Activated CD4-positive, alpha-beta T cell treated with anti-CD3 and anti-CD28 coated beads, Interleukin-2, Interleukin-6, amounts not matched to agents 100 ng/mL and 50 ng/mL, durations not matched to agents 16 hours and 8 hours (primary cell): ENCODE measurements at regions not wholly inside any gene's neighbourhood (a gene's known extent, or its start where the extent isn't known, plus 50 kb on each side); places are given as distances from the start of the nearest gene placed in this dataset.
"Not testable (repeated sequence)": the region's sequence is repeated elsewhere in the genome, so short reads cannot be mapped to it uniquely, and the experiment has no call there.

Source experiments
- DNase-seq: peaks from one replicate; pipeline ENCODE4 v3.0.0-alpha.2; 2020

DNA sequence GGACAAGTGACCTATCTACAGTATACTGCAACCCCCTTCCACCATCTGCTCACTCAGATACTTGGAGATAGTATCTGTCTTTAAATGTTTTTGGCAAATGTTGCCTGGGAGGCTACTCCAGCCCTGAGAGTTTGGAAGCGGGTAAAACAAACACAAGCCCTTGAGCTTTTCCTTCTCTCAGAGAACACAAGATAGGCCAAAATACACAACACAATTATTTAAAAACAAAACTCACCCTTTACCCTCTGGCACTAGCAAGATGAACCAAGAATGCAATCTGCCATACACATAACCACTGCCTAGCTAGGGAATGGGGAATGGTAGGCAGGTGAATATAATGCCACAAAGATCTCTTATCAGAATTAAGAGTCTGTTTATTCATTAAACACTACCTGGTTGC, 324.7 kb upstream of the FAM47C start:
- no peak for DNase-seq

DNA sequence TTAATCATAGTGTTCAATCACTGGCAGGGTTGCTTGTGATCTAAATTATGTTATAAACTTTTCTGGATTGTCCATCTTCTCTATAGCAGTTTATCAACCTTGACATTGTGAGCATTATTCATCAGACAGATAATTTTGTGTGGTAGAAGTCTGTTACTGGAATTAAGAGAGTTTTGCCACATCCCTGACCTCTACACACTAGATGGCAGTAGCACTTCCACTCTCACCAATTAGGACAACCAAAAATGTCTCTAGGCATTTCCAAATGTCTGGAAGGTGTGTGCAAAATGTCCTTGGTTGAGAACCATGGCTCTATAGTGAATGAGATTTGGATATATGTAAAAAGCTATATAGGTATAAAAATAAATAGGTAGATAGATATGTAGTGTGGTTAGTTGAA, 324.1 kb upstream of the FAM47C start:
- DNase-seq = no peak

DNA sequence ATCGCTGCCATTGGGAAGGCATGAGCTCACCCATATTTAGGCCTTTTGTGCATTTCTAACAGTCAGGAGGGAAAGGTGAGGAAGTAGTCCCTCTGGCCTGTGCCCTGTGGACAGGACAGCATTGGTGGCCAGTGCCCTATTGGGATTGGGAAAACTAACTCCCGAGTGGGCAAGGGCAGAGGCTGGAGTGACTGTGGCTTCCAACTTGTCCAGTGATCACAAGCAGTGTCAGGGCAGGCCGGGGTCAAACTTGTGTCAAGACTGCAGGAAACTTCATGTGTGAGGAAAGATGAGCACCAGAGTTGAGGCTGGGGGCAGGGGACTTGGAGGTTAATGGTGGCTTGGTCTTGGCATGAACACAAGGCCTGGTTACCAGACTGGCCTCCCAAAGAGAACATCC, 286.2 kb upstream of the FAM47C start:
- no peak for DNase-seq

DNA sequence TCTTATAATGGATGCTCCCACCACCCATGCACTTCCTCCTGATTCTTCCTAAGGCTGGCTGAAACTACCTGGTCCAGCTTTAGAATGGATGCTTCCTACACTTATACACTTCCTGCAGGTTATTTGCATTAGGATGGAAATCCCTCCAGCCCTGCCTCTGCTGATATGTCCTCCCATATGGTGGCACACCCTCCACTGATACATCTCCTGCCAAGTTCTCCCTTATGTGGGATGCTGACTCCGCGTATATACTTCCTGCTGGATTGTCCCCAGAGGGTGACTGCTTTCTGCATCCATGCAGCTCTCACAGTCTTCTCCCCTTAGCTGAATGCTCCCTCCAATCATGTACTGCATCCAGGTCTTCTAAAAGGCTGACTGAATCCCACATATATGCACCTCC, 254.6 kb upstream of the FAM47C start:
- DNase-seq = no peak

DNA sequence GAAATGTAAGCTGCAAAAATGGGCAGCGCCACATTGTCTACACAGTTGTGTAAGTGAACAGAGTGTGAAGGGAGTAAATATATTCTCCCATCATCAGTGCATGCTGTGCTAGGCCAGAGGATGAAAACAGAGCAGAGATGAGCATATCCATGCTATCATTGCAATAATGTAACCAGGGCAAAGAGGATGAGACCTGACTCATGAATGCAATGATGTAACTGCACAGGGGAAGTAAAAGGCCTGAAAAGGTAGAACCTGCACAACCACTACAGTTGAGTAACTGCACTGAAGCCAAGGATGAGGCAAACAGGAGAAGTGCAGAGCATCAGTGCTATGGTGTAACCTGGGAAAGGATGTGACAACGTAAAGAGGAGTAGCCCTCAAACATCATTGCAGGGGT, 220.4 kb upstream of the FAM47C start:
- no peak for DNase-seq

DNA sequence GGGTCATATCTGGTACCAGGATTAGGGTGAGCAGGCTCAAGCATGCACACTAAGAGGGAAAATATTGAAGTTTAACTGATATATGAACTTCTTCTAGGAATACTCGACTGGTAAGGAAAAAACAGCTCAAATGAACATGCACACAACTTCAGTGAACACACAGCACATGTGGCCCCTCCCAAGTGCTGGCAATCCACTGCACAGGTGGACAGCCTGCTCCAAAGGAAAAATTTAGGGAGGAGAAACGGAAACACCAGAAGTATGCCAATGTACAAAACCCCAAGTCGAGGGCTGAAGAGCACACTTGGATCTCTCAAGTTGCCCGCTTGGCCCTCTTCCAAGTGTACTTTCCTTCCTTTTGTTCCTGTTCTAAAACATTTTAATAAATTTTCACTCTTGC, 205.0 kb upstream of the FAM47C start:
- DNase-seq = no peak

DNA sequence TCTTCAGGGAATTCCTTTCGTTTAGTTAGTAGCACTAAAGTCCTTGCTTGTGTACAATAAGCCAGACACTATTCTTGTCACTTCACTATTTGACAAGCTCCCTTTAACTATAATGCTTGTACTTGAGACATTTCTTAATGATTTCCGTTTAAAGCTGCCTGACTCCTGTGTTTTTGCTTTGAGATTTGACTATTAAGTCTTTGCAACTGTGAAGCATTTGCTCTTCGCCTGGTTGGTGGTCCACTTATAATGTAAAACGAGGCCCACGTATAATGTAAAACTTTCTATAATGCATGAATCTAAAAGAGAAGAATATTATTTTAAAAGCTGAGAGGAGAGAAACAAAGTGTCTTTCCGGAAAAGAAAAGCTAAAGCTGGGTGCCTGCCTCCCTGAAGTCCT, 204.1 kb upstream of the FAM47C start:
- no peak for DNase-seq

DNA sequence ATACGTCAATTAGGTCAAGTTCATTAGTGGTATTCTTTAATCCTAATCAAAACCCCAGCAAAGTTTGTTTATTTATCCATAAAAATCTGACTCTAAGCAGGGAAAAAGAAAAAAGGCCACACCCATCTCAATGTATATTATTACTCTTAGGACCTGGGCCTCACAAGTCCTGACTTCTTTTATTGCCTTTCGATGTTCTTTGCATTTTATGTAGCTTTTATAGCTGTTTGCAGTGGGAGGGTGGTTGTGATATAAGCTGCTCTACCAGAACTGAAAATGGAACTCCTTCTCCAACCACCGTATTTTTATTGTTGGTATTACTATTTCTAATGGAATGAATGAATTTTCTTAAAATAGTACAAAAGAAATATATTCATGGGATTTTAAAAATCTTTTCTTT, 163.3 kb upstream of the FAM47C start:
- no peak for DNase-seq

DNA sequence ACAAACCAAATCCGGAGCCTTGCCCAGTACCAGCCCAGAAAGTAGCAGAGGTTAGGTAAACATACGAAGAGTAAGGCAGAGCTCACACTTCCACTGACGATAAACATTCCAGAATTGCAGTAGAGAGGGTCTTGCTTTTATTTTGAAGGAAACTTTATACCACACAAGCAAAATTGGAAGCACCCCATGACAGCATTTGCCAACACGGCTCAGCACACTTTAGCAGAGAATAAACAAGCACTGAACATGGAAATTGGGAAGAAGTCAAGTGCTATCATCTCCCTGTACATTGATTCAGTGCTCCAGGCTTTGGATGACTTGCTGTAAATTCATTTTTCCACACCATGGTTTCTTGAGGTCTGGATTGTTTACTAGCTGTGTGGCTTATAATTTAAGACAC, 160.7 kb upstream of the FAM47C start:
- no peak for DNase-seq

DNA sequence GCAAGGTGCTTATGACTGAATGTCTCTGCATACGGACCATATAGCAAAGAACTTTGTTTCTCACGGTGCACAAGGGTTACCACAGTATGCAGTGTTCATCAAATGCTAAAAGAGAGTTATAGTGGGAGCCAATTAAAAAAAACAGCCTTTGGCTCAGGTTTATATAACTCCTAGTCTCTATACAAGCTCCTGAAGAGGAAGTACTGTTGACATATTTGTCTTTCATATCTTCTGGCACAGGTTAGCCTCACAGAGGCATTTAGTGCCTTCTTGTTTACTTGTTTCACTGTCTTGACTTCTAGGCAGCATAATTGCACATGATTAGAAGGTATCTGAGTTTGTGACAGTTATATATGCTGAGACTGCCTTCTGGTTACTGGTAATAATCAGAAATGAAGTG, 158.8 kb upstream of the FAM47C start:
- DNase-seq = no peak

DNA sequence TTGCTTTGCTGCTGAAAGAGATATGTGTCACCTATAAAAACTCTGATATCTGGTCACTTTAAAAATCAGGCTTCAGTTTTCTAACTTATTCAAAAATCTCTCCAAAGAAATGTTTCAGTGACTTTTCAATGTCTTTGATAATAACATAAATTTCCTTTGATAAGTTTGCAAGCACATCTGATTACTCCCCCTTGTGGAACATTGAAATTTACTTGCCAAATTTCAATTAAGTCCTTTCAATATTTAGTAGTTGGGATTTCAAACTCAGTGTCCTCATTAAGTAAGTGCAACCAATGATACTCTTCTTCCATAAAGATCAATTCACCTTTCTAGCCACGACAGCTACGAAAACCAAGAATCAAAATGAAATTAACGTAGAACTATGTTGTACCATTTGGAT, 151.3 kb upstream of the FAM47C start:
- DNase-seq = no peak

DNA sequence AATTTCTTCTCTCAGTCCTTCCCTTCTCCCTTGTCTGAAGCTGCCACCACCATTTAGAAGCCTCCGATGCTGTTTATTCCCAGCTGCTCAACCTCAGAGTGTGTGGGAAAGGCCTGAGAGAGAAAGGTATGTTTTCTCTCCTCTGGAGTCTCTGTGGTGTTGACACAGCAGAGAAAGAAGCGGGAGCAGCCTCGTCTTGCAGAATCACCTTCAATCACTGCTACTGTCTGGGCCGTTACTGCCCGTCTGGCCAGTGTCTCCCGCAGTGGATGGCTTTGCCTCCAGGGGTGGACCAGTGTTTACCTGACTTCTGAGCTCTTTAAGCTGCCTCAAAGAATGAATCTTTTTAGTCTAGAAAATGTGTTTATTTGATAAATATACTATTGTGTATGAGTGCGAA, 148.9 kb upstream of the FAM47C start:
- DNase-seq = no peak

DNA sequence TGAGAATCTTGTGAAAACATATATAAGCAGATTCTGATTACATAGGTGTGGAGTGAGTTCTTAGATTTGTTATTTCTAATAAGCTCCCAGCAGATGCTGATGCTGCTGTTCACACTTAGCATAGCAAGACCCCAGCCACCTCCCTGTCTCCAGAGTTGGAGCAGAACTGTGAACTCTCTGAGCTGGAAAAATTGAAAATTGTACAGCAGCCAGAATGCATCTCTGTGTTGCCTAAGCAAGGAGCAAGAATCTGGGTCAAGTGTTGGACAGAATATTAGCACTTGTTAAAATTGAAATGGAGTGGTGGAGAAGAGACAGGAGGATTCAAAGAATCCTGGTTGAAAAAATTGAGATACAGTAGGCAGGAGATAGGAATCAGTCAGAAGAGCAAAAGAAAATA, 146.6 kb upstream of the FAM47C start:
- no peak for DNase-seq

DNA sequence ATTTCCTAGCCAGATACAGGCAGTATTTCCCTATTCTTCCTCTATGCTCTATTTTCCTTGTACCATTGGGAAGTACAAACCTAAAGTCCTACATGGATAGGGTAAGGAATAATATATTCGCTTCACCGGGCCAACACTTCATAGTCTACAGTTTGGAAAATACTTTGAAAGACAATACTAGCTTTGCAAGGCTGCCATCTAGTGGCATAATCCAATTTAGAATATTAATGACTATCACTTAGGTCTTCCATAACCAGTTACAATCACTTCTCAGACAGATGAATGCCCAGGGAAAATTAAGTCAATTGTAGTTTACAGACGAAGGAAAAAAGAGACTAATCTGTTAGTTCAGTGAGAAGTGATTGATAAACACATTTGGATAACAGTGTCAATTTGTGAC, 141.0 kb upstream of the FAM47C start:
- DNase-seq = peak; percentile 36

DNA sequence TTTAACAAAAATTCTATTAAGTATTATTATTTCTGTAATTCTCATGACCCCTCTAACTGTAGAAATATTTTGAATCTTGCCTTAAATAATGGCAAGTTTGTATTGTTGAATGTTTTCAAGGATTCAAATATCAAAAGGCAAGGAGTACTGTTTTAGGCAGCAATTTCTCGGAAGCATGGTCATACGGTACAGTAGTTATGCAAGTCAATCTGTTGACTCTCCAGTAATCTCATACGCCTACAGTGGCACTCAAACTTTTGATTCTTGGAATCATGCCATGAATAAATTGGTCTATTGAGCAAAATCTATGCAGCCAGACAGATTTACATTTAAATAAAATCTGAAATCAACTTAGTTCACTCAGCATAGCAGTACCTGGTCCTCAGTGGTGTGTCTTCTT, 139.6 kb upstream of the FAM47C start:
- no peak for DNase-seq

DNA sequence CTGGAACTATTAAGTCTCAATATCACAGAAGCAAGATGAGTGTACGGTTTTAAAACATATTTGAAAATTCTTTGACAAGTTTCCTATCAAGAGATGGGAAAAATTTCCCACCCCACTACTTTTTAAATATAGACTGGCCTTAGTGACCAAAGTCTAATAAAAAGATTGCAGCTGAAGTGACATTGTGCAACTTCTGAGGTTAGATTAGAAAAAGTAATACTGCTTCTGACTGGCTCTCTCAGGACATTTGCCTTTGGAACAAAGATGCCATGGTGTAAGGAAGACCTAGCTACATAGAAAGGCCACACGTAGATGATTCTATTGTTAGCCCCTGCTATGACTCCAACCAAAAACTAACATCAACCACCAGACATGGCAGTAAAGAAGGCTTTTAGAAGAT, 138.7 kb upstream of the FAM47C start:
- no peak for DNase-seq

DNA sequence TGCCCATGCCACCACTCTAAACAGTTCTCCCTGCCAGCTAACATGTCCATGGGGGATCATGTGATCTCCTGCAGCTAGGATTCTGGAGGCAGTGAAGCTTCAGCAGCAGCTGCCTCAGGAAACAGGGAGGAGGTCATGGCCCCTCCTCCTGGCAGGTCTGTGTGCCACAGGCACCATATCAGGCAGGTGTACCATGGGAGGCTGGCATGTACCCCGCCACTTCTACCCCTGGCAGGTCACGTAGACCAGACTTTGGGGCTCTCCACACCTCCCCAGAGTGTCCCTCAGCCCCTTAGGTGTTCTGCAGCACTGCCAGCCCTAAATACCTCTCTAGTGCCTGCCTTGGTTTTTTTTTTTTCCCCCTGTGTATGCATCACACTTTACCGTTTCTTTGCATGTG, 110.5 kb upstream of the FAM47C start:
- DNase-seq = no peak

DNA sequence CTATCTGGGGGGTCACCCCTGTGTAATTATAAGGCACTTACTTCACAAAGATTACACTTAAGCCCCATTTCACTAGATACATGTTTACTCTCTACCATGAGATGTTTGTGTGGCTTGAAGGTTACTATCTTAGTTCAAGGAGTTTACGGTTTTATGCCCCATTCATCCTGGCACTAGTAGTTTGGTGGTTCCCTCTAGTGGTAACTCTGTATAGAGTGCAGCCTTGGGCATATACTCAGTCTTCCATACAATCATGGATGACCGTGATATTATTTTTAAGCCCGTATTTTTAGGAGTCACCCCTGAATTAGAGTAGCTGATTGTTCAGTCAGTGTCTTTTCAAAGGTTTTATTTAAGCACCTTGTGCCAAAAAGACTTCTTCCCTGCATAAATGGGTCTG, 109.9 kb upstream of the FAM47C start:
- DNase-seq = peak; percentile 14

DNA sequence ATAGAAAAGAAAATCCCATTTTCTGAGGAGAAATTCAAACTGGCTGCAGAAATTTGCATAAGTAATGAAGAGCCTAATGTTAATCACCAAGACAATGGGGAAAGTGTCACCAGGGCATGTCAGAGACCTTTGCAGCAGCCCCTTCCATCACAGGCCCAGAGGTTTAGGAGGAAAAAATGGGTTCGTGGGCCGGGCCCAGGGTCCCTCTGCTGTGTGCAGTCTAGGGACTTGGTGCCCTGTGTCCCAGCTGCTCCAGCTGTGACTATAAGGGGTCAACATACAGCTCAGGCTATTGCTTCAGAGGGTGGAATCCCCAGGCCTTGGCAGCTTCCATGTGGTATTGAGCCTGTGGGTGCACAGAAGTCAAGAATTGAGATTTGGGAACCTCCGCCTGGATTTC, 103.6 kb upstream of the FAM47C start:
- not testable (repeated sequence) for DNase-seq

DNA sequence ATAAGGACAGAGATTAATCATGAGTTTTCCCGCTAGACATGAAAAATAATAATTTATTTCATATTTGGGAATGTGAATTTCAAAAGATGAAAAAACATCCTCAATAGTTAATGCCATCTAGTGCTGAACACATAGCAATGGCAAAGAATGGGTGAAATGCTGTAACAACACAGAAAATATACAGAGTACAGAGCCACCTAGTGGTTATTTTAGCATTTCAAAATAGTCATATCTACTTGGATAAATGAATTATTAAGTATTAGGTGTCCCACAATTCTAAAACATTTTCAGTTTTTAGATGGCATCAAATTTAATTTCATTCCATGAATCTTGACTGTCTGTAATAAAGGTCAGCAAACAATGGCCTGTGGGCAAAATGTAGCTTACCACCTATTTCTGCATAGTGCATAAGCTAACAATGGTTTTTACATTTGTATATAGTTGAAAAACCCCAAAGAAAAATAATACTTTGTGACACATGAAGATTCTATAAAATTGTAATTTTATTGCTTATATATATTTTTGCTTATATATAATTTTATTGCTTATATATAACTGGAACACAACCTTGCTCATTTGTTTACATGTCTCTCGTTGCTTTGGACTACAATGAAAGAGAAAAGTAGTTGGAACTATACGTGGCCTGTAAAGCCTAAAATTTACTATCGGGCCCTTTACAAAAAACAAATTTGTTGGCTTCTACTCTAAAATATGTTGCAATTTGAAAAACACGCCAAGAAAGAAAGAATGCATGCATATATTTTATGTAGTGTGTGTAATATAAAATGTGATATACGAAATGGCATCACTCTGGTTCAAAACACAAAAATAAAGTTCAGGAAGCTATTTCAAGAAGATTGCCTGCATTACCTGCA, 99.1 kb upstream of the FAM47C start:
- DNase-seq = peak; percentile 18

DNA sequence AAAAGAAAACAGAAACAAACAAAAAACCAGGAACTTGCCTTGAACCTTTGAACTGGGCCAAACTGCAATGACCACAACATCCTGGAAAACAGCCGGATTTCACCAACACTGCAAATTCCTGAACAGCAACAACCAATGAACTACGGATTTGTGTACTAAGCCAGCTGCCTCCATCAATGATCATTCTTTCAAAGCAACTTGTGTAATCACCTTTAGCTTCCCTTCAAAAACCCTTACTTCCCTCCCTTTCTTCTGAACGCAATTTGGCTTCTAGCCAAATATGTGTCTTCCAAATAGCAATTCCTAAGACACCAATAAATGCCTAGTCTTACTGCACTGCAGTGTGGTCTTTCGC, 98.5 kb upstream of the FAM47C start:
- no peak for DNase-seq

DNA sequence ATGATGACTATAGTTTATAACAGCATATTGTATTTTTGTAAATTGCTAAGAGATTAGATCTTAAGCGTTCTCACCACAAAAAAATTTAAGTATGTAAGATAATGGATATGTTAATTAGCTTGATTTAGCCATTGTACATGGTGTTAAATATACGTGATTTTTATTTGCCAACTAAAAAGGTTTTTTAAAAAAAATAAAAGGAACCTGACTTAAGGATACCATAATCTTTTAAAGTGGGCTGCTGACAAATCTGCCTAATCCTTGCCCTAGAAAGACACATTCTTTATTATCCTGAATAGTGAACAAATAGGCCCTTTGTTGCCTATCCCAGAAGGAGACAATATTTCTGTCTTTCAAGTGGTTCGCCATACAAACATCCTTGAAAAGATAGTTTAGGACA, 94.6 kb upstream of the FAM47C start:
- no peak for DNase-seq

DNA sequence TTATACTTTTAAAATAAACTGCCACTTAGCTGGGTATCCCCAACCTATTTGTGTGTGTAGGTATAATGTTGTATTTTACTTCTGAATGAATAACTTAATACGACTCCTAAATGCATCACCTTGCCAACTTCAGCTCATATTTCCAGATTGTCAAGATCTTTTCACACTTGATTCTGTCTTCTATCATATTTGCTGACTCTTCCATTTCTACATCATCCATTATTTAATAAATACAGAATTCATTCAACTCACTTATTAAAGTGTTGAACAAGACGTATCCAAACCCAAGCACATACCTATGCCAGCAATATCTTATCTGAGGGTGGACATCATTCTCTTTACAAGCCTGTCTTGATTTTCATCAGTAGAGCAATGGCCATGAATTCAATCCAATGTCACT, 91.2 kb upstream of the FAM47C start:
- DNase-seq = no peak

DNA sequence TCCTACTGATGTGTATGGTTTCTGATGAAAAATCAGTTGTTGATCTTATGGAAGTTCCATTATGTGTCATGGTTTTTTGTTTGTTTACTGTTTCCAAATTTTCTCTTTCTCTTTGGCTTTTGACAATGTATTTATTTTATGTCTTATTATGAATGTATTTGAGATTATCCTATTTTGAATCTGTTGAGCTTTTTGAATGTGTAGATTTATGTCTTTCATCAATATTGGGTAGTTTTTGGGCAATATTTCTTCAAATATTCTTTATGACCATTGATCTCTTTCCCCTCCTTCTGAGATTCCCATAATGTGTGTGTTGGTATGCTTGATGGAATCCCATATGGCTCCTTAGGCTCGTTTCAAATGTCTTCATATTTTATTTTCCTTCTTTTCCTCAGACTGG, 80.5 kb upstream of the FAM47C start:
- DNase-seq = no peak

DNA sequence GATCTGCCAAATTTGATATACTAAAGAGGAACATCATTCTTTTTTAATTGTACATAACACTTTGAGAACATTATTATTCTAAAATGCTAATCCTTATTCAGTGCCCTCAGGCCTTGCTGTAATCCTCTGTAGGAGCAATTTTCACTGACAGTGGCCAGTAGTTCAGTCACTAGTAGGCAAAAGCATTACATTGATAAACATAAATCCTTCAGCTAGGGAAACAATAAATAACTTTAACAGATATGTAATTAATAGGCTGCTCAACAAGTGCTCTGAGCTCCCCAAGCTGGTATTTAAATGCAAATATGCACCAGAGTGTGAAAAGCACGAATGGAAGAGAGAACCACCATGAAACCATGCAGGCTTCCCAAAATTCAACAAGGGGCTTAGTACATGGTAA, 77.7 kb upstream of the FAM47C start:
- DNase-seq = no peak

DNA sequence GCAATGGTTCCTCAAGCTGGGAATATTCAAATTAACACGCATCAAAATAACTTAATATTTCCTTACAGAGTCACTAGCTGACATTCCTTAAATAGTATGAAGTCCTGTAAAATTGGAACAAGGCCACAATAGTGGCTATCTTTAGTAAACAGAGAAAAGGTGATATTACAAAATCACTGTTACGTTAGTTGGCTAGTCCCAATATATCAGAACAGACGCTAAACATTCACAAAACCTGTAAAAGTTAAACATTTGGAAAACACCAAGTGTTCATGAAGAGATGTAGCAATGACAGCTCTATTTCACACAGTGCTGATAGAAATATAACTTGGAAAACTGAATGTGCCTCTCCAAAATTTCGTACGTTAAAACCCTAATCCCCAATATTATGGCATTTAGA, 61.0 kb upstream of the FAM47C start:
- DNase-seq = no peak
